ENCODE measurements at regions not wholly inside any gene's neighbourhood (a gene's known extent, or its start where the extent isn't known, plus 50 kb on each side); places are given as distances from the start of the nearest gene placed in this dataset.

DNA sequence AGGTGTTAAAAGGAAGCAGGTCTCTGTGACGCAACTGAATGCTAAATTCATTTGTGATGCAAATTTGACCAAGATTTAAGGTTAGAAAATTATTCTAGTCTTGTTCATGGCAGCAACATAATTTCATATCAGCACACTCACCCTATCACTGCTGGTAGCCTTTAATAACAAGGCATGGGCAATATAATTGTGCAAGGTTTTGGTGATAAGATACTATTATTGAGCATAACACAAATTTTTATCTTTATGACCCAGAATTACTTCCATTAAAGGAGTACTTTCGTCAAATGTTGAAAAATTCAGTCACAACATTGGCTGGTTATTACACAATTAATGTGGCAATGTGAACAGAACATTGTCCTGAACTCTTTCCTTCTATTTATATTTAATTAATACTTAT is 96.0 kb upstream of the PAM start:
- no peak for TF ChIP-seq CTCF (IDR thresholded peaks at IDR 0.05)
- TF ChIP-seq POLR2A (IDR thresholded peaks at IDR 0.05) = no peak

Measured in lower leg skin (tissue), 3 donors.